Keratinocyte (primary cell): ENCODE measurements at regions not wholly inside any gene's neighbourhood (a gene's known extent, or its start where the extent isn't known, plus 50 kb on each side); places are given as distances from the start of the nearest gene placed in this dataset.

Source experiments
- DNase-seq: peaks from one replicate; pipeline ENCODE4 v3.0.0-alpha.2; 2011; ENCODE audit warnings: low read depth, missing footprints, low spot score
- FAIRE-seq: peaks from 2 replicates; lab custom pipeline; 2011; peaks lifted over from hg19 to GRCh38; lab: Jason Lieb, UNC
- H2AFZ ChIP-seq: 2 replicates; pipeline ENCODE4 v1.6.0; 2012; ENCODE audit warnings: low read length, control low read depth, inconsistent platforms; ENCODE audit not compliant: control insufficient read depth
- H3K27ac ChIP-seq: 2 replicates; pipeline ENCODE4 v1.5.1; 2011; ENCODE audit warnings: low read length; ENCODE audit not compliant: control insufficient read depth, insufficient read depth
- H3K27me3 ChIP-seq: 3 replicates; pipeline ENCODE4 v1.6.0; 2011; ENCODE audit warnings: low read length; ENCODE audit not compliant: control insufficient read depth, insufficient read depth; ENCODE audit errors: extremely low read depth
- H3K36me3 ChIP-seq, 2 experiments: 2 replicates in 1 of 2; 3 replicates in 1 of 2; pipeline ENCODE4 v1.5.1; 2011; ENCODE audit warnings: low read length in 2 of 2, mild to moderate bottlenecking in 1 of 2; ENCODE audit not compliant: control insufficient read depth in 2 of 2, insufficient read depth in 2 of 2; ENCODE audit errors: extremely low read depth in 1 of 2
- H3K4me1 ChIP-seq: 3 replicates; pipeline ENCODE4 v1.5.1; 2011; ENCODE audit warnings: low read length; ENCODE audit not compliant: control insufficient read depth, insufficient read depth; ENCODE audit errors: extremely low read depth
- H3K4me2 ChIP-seq: 3 replicates; pipeline ENCODE4 v1.6.0; 2011; ENCODE audit warnings: low read depth, low read length; ENCODE audit not compliant: control insufficient read depth, insufficient read depth; ENCODE audit errors: extremely low read depth
- H3K4me3 ChIP-seq, 3 experiments: fragments of 200-600 bp in 1 of 3; sonication (generic) in 1 of 3; 2 replicates in 2 of 3; 3 replicates in 1 of 3; pipeline ENCODE4 v1.5.1; 2011 to 2016; ENCODE audit warnings: low read length in 3 of 3, mild to moderate bottlenecking in 3 of 3, control low read depth in 2 of 3, inconsistent platforms in 1 of 3, low read depth in 1 of 3, mixed read lengths in 1 of 3, mixed run types in 1 of 3, moderate library complexity in 1 of 3; ENCODE audit not compliant: control insufficient read depth in 2 of 3, insufficient read depth in 2 of 3; ENCODE audit errors: extremely low read depth in 1 of 3
- H3K79me2 ChIP-seq: 2 replicates; pipeline ENCODE4 v1.6.0; 2012; ENCODE audit warnings: low read length; ENCODE audit not compliant: control insufficient read depth, insufficient read depth
- H3K9ac ChIP-seq: 3 replicates; pipeline ENCODE4 v1.6.0; 2011; ENCODE audit warnings: low read length; ENCODE audit not compliant: control insufficient read depth, insufficient read depth; ENCODE audit errors: extremely low read depth
- H3K9me1 ChIP-seq: 3 replicates; pipeline ENCODE4 v1.6.0; 2011; ENCODE audit warnings: low read length; ENCODE audit not compliant: control insufficient read depth, insufficient read depth; ENCODE audit errors: extremely low read depth
- H3K9me3 ChIP-seq: 2 replicates; pipeline ENCODE4 v1.5.1; 2012; ENCODE audit warnings: low read depth, low read length; ENCODE audit not compliant: control insufficient read depth
- H4K20me1 ChIP-seq: 3 replicates; pipeline ENCODE4 v1.6.0; 2011; ENCODE audit warnings: low read length; ENCODE audit not compliant: control insufficient read depth, insufficient read depth; ENCODE audit errors: extremely low read depth
- EZH2 ChIP-seq: IDR thresholded peaks from one replicate; pipeline ENCODE4 v1.6.1; 2012; ENCODE audit warnings: inconsistent platforms, mild to moderate bottlenecking, low read length, moderate library complexity
- dilution Hi-C: fragments of 300-500 bp; cut with MboI; formaldehyde crosslinking; loops from one replicate; pipeline ENCODE4 v1.7.0; 2020; ENCODE audit warnings: low sequenced_read_pairs; ENCODE audit not compliant: extremely low pct_ligation_motif_present
- TF ChIP-seq, protein P1 (sequence below), 3 experiments: IDR thresholded peaks in 1 of 3; conservative IDR thresholded peaks in 1 of 3; optimal IDR thresholded peaks in 1 of 3; 2 replicates in 2 of 3; 3 replicates in 1 of 3; pipeline versions ENCODE3 to v1.5.1; 2011; ENCODE audit warnings: low read length in 3 of 3, mild to moderate bottlenecking in 3 of 3, moderate library complexity in 2 of 3, control low read depth in 1 of 3, inconsistent platforms in 1 of 3; ENCODE audit not compliant: insufficient read depth in 2 of 3; ENCODE audit errors: extremely low read depth in 1 of 3

DNA sequence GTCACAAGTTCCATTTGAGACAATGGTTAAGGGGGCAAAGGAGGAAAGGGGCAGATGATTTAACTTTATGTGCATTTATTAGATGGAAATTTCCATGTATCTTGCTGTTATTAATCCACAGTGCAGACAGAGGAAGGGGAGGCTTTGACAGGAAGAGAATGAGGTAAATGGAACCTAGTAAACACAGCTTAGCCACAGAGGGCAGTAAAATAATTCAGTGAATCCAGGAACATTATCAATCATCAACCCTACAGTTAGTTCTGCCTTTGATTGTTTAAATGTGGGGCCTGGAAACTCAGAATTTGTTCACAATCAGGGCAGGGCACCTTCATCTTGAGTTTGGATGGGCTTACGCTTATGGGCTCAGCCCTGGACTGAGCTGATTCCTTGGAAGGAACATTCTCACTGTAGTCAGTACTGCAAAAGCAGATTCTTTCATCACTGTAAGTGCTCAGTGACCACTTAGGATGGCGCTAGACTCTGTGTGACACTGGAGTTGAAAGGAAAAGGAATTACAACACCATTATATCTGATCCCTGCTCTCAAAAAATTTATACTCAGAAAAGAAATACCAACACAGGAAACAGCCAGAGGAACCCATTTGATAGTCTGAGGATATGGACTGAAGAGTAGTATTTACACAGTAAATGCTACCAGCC, 169.5 kb downstream of the PIK3R1 start:
- H4K20me1 ChIP-seq, result no peaks in the 10 kb centered on the region
- DNase-seq (no peak), FAIRE-seq (no peak)
- TF ChIP-seq EZH2, result no peak
- TF ChIP-seq, protein P1, sequence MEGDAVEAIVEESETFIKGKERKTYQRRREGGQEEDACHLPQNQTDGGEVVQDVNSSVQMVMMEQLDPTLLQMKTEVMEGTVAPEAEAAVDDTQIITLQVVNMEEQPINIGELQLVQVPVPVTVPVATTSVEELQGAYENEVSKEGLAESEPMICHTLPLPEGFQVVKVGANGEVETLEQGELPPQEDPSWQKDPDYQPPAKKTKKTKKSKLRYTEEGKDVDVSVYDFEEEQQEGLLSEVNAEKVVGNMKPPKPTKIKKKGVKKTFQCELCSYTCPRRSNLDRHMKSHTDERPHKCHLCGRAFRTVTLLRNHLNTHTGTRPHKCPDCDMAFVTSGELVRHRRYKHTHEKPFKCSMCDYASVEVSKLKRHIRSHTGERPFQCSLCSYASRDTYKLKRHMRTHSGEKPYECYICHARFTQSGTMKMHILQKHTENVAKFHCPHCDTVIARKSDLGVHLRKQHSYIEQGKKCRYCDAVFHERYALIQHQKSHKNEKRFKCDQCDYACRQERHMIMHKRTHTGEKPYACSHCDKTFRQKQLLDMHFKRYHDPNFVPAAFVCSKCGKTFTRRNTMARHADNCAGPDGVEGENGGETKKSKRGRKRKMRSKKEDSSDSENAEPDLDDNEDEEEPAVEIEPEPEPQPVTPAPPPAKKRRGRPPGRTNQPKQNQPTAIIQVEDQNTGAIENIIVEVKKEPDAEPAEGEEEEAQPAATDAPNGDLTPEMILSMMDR (optimal IDR thresholded peaks at IDR 0.05 in 1 of 3, IDR thresholded peaks at IDR 0.05 in 1 of 3, conservative IDR thresholded peaks at IDR 0.05 in 1 of 3; ENCODE audit: extremely low read depth in 1 of 3, insufficient read depth in 2 of 3, low read length in 3 of 3), result no peak
- no peaks in the 10 kb centered on the region for H3K27me3 ChIP-seq
- peaks cover 2% of the 10 kb centered on the region for H3K9me3 ChIP-seq
- dilution Hi-C loops, result no loop called here
- H3K9me1 ChIP-seq, result no peaks in the 10 kb centered on the region
- no peaks in the 10 kb centered on the region for H3K36me3 ChIP-seq
- no peak overlapping the region for H3K4me3 ChIP-seq
- peaks cover 14% of the 10 kb centered on the region for H3K4me1 ChIP-seq
- H3K79me2 ChIP-seq, result no peaks in the 10 kb centered on the region
- H3K27ac ChIP-seq, result no peak overlapping the region
- no peak overlapping the region for H3K9ac ChIP-seq
- no peak overlapping the region for H2AFZ ChIP-seq
- H3K4me2 ChIP-seq, result no peak overlapping the region

DNA sequence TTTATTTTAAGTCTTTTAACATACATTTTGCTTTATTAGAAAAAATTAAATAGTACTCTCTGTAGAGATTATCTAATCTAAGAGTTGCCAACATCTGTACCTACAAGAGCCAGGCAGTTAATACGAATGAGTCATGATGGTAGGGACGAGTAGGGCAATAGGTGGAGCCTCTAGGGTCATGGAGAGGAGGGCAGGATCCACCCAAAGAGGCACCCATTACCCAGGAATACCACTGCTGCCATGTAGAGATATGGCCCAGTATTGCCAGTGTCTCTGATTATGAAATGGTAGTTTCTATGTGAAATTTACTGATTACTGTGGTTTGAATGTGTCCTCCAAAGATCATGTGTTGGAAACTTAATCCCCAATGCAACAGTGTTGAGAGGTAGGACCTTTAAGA, 170.4 kb downstream of the PIK3R1 start:
- no peak for TF ChIP-seq EZH2
- TF ChIP-seq, protein P1 (optimal IDR thresholded peaks at IDR 0.05 in 1 of 3, IDR thresholded peaks at IDR 0.05 in 1 of 3, conservative IDR thresholded peaks at IDR 0.05 in 1 of 3; ENCODE audit: extremely low read depth in 1 of 3, insufficient read depth in 2 of 3, low read length in 3 of 3), result no peak
- Histone ChIP-seq H3K9ac (no peak overlapping the region), H3K9me3 (peaks cover 2% of the 10 kb centered on the region), H3K79me2 (no peaks in the 10 kb centered on the region), H3K4me1 (peaks cover 14% of the 10 kb centered on the region), H3K4me3 (no peak overlapping the region), H3K27ac (no peak overlapping the region), H3K4me2 (no peak overlapping the region), H3K36me3 (no peaks in the 10 kb centered on the region), H2AFZ (no peak overlapping the region), H3K9me1 (no peaks in the 10 kb centered on the region), H3K27me3 (no peaks in the 10 kb centered on the region), H4K20me1 (no peaks in the 10 kb centered on the region)
- dilution Hi-C loops, result no loop called here
- FAIRE-seq, result no peak
- no peak for DNase-seq
